ENCODE measurements at regions not wholly inside any gene's neighbourhood (a gene's known extent, or its start where the extent isn't known, plus 50 kb on each side); places are given as distances from the start of the nearest gene placed in this dataset.

DNA sequence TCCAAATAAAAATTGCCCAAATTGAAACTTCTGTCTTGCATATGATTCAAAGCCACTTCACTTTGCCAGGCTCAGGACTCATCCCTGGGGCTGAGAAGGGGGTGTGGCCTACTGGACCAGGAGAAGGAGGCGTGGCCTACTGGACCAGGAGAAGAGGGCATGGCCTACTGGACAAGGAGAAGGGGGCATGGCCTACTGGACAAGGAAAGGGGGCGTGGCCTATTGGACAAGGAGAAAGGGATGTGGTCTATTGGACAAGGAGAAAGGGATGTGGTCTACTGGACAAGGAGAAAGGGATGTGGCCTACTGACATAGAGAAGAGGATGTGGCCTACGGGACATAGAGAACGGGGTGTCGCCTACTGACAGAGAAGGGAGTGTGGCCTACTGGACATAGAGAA, 405.3 kb downstream of the RRAGC start:
- no peak for DNase-seq

GRCh38 chr1:38452246-38452645, 405.7 kb upstream of the POU3F1 start:
- DNase-seq = no peak

GRCh38 chr1:38451541-38451993, 405.0 kb upstream of the POU3F1 start:
- DNase-seq = no peak

GRCh38 chr1:38448893-38449292, 402.3 kb upstream of the POU3F1 start:
- no peak for DNase-seq

DNA sequence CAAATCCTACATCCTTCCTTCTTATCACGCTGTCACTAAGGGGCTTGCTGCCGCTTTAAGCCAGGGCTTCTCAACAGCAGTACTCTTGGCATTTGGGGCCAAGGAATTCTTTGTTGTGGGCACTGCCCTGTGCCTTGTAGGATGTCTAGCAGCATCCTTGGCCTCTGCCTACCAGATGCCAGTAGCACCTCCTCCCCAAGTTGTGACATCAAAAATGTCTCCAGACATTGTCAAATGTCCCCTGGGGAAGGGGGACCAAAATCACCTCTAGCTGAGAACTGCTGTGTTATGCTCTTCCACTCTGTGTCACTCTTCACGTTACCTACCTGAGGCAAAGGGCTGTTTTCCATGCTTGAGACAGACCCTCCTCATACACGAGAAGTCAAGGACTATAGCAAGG, 400.3 kb upstream of the POU3F1 start:
- no peak for DNase-seq

GRCh38 chr1:38444770-38445442, 398.3 kb upstream of the POU3F1 start:
- no peak for DNase-seq

DNA sequence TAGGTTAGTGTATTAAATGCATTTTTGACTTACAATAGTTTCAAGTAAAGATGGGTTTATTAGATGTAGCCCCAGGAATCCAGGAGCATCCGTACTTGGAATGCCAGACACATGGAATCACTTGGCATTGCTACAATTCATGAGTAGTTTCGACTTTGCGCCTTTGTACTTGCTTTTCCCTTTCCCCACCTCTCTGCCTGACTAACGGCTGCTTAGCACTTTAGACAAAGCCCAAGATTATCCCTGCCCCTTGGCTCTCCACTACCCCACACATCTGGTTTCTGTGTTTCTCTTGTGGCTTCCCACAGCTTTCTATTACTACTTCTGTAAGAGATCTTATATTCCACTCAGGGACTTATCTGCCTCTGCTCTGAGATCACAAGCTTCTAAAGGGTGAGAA, 397.7 kb upstream of the POU3F1 start:
- DNase-seq = no peak

DNA sequence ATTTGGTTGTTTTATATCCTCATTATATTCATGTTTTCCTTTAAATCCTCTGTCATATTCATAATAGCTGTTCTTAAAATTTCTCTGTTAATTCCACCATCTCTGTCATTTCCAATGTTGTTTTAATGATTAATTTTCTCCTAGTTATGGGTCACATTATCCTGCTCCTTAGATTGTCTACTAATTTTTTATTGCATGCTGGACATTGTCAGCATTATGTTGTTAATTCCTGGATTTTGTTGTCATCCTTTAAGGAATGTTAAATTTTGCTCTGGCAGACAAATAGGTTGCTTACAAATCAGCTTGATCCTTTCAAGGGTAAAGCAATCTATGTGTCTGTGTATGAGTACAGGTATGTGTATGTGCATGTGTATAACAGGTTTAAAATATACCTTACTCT, 393.8 kb upstream of the POU3F1 start:
- no peak for DNase-seq

DNA sequence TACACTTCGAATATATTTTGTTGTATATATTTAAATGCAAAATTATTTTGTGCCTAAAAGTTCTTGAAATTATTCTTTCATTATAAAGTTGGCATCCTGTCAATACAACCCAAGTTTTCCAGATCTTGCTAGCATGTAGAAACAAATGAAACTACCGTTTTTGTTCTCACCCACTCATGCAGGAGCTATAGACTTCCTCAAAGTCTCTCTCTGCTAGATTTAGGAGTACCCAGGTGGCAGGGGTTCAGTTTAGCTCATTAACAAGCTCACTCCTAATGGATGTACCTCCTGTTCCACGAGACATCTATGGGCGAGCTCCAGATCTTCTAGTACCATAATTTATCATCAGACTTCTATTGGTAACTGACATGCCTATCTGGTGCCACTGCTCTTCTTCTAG, 390.2 kb upstream of the POU3F1 start:
- DNase-seq = no peak

DNA sequence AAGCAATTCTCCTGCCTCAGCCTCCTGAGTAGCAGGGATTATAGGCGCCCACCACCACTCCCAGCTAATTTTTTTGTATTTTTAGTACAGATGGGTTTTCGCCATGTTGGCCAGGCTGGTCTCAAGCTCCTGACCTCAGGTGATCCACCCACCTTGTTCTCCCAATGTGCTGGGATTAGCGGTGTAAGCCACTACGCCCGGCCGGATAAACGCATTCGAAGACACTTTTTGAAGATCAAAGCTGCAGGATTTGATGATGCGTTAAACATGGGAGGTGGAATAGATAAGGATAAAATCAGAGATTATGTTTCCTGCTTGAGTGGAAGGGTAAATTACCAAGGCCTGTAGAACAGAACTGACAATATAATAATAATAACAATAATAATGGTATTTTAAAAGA, 389.4 kb upstream of the POU3F1 start:
- no peak for DNase-seq

- no peak for DNase-seq
Measured at GRCh38 chr1:38433084-38433722, 386.6 kb upstream of the POU3F1 start.

- DNase-seq = no peak
Measured at GRCh38 chr1:38431535-38432376, 385.2 kb upstream of the POU3F1 start.

DNA sequence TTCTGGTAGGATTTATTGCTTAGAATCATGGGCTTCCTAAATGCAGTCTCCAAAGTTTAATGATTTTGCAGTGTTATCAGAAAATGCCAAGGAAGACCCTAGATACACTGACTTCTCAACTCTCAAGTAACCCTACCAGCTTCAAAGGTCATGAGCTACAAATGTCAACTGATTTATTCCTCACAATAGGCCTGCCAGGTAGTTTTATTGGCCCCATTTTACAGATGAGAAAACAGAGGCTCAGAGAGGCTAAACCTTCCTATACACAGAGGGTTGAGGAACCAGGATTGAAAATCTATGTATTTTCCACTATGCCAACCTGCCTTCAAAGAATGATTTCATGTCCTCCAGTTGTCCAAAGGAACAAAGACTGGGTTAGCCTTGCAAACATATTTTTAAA, 384.4 kb upstream of the POU3F1 start:
- no peak for DNase-seq

- no peak for DNase-seq
Measured at GRCh38 chr1:38424677-38425076, 378.1 kb upstream of the POU3F1 start.

- no peak for DNase-seq
Measured at GRCh38 chr1:38420666-38421065, 374.1 kb upstream of the POU3F1 start.

DNA sequence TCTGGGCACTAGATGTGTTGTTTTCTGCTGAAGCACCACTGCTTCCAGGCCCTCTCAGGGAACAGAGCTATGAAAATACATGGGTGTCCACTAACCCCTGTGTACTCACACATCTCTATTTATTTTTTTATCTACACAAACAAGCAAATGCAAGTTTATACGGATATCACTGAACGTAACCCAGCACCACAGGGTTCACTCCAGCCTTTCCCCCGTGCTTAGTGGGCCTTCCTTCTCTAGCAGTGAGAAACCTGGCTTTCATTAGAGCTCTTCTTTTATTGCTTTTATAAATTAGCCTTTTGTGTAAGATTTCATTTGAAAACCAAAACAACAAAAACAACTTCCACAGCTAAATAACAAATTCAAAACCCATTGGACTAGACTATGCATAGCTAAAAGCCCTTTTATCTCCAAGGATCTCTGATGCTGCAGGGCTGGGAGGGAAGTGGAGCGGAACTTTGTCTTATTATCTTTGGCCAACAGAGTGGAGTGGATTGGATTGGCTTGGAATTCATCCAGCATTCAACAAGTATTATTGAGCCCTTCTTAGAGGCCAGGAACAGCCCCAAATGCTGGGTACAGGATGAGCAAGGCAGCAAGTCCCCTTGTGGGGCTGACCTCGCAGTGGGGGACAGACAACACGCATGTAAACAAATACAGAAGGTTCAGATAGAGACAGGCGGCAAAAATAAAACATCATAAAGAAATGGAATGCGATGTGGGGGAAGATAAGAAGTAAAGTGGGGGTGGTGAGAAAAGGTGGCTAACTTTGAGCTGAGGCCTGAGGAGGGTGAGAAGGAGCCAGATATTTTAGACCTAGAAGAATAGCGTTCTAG, 371.8 kb upstream of the POU3F1 start:
- DNase-seq = no peak

DNA sequence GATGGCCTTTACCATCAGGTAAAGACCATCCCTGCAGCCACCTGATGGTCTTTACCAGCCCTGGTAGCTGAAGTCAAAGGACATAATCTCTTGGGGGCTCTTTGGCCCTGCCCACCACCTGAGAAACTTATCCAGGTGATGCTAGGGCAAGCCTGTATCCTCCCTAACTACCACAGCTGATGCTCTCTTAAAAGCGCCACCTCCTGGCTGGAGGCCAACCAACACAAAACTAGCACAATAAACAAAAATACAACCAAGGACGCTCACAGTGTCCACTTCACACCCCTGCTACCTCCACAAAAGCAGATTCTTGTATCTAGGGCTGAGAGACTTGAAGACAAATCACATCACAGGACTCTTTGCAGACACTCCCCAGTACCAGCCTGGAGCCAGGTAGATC, 357.1 kb upstream of the POU3F1 start:
- no peak for DNase-seq

GRCh38 chr1:38402230-38402815, 355.7 kb upstream of the POU3F1 start:
- DNase-seq = no peak

GRCh38 chr1:38396606-38397005, 350.0 kb upstream of the POU3F1 start:
- no peak for DNase-seq

DNA sequence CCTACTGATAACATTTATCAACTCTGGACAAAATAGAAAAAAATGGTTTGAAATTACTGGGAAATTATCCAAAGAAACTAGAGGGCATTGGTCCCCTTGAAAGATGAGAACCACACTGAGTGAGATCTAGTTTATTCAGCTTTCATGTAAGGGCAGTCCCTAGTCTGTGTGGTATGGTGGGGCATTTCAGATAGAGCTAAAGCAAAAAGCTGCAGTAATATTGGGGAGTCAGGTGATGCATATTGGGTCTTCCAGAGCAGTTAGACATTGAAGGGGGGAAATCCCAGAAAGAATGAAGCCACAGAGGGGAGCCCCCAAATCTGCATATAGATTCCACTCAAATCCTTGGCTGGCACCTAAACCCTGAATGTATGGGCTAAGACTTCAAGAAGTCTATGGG, 347.7 kb upstream of the POU3F1 start:
- DNase-seq = no peak

GRCh38 chr1:38392861-38393260, 346.3 kb upstream of the POU3F1 start:
- peak; percentile 42 to 54 for DNase-seq

GRCh38 chr1:38381256-38381655, 334.7 kb upstream of the POU3F1 start:
- DNase-seq = no peak

Data from inflammatory macrophage (primary cell).